ENCODE measurements at regions not wholly inside any gene's neighbourhood (a gene's known extent, or its start where the extent isn't known, plus 50 kb on each side); places are given as distances from the start of the nearest gene placed in this dataset.

- TF ChIP-seq SIN3A (IDR thresholded peaks at IDR 0.05; ENCODE audit: borderline replicate concordance, insufficient read depth, low read length) (no peak), POLR2AphosphoS5 (IDR thresholded peaks at IDR 0.05; ENCODE audit: low read depth, low read length) (no peak), REST (IDR thresholded peaks at IDR 0.05; ENCODE audit: insufficient read depth in 1 of 2, low read depth in 2 of 2, low read length in 2 of 2) (no peak), FOXP2 (optimal IDR thresholded peaks at IDR 0.05; ENCODE audit: borderline replicate concordance, extremely low read depth, extremely low read length, insufficient read depth) (no peak), TAF1 (IDR thresholded peaks at IDR 0.05; ENCODE audit: borderline replicate concordance, insufficient read depth, low read length) (no peak)
These were observed 802.4 kb downstream of the TFAP2A start for GRCh38 chr6:9612489-9612888.

GRCh38 chr6:9610620-9611415, 804.1 kb downstream of the TFAP2A start:
- TF ChIP-seq POLR2AphosphoS5 (IDR thresholded peaks at IDR 0.05; ENCODE audit: low read depth, low read length) (no peak), SIN3A (IDR thresholded peaks at IDR 0.05; ENCODE audit: borderline replicate concordance, insufficient read depth, low read length) (no peak), FOXP2 (optimal IDR thresholded peaks at IDR 0.05; ENCODE audit: borderline replicate concordance, extremely low read depth, extremely low read length, insufficient read depth) (no peak), REST (IDR thresholded peaks at IDR 0.05; ENCODE audit: insufficient read depth in 1 of 2, low read depth in 2 of 2, low read length in 2 of 2) (no peak), TAF1 (IDR thresholded peaks at IDR 0.05; ENCODE audit: borderline replicate concordance, insufficient read depth, low read length) (no peak)

DNA sequence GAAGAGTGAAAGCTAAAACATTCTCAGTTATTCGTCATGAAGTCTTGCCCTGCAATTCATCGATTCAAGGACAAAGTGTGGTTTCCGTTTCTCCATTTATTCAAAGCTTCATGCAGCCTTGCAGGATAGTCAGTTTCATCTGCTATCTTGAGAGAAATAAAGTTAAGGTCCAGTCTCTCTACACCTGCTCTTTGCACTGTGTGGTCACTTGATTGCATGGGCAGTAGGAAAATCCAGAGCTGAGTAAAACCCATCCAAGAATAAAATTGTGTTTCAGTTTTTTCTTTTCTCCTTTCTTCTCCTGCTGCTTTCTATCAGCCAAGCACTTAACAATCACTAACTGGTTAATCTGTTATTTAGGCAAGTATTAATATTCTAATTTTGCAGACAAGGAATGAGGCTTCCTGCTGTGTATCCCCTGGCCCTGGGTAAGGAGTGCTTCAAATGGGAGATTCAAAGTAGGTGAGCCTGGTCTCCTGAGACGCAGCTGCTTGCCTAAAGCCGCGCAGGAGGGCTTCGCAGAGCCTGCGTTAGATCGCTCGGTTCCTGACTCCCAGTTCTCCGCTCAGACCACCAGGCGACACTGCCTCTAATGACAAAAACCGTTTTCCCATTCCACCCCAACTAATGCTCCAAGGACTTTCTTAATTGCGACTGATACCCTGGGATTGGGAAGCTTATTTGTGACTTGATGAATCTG, 808.3 kb downstream of the TFAP2A start:
- no peak for TF ChIP-seq POLR2AphosphoS5 (IDR thresholded peaks at IDR 0.05; ENCODE audit: low read depth, low read length)
- no peak for TF ChIP-seq REST (IDR thresholded peaks at IDR 0.05; ENCODE audit: insufficient read depth in 1 of 2, low read depth in 2 of 2, low read length in 2 of 2)
- no peak for TF ChIP-seq FOXP2 (optimal IDR thresholded peaks at IDR 0.05; ENCODE audit: borderline replicate concordance, extremely low read depth, extremely low read length, insufficient read depth)
- TF ChIP-seq SIN3A (IDR thresholded peaks at IDR 0.05; ENCODE audit: borderline replicate concordance, insufficient read depth, low read length), result no peak
- TF ChIP-seq TAF1 (IDR thresholded peaks at IDR 0.05; ENCODE audit: borderline replicate concordance, insufficient read depth, low read length), result no peak

DNA sequence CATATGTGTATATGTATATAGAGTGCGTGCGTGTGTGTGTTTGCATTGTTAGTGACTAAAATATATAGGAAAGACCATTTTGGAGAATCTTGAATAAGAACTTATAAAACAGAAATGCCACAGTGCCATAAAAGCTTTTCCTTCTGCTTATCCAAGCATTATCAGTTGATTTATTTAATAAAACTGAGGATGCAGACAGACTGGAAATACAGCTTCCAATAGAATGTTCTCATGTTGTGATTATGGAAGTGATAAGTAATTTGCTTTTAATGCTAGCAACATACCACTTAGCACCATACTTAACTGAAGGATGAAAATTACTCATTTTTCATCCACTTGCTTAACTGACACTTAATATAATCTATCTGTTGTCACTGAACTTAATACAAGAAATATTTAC, 820.1 kb downstream of the TFAP2A start:
- TF ChIP-seq POLR2AphosphoS5 (IDR thresholded peaks at IDR 0.05; ENCODE audit: low read depth, low read length) (no peak), SIN3A (IDR thresholded peaks at IDR 0.05; ENCODE audit: borderline replicate concordance, insufficient read depth, low read length) (no peak), TAF1 (IDR thresholded peaks at IDR 0.05; ENCODE audit: borderline replicate concordance, insufficient read depth, low read length) (no peak), FOXP2 (optimal IDR thresholded peaks at IDR 0.05; ENCODE audit: borderline replicate concordance, extremely low read depth, extremely low read length, insufficient read depth) (no peak), REST (IDR thresholded peaks at IDR 0.05; ENCODE audit: insufficient read depth in 1 of 2, low read depth in 2 of 2, low read length in 2 of 2) (no peak)

All from PFSK-1 (cell line).